ENCODE measurements at regions not wholly inside any gene's neighbourhood (a gene's known extent, or its start where the extent isn't known, plus 50 kb on each side); places are given as distances from the start of the nearest gene placed in this dataset.
A peak's percentile ranks its signal among the peaks of the same experiment; 100 is the strongest.

DNA sequence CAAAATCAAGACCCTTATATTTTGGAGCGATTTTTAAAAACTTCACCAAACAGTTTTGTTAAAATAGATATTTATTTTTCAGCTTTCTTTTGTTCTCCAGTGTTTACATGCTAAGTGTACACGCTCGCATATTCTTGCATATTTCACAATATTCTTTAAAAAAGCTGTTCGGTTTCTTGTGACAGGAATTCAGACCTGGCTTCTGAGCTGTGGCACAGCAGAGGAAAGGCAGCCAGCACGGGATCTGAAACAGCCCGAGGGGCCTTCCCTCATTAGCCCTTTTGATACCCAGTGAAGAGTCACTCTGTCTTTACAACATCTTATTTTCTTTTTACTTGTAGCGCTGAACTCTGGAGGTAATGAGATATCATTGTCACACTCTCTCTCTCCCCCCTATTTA, 234.0 kb downstream of the B3GLCT start:
- Histone ChIP-seq H3K4me3 (no peak overlapping the region), H3K27ac (peak overlapping the region; percentile 29 to 68), H3K27me3 (no peaks in the 10 kb centered on the region), H3K9me3 (no peaks in the 10 kb centered on the region), H3K36me3 (no peaks in the 10 kb centered on the region), H3K4me1 (no peaks in the 10 kb centered on the region)
- intact Hi-C loops (cut with DNase I; ENCODE audit: low total_unique reads) = no loop called here
- TF ChIP-seq POLR2AphosphoS5 (IDR thresholded peaks at IDR 0.05) (no peak), POLR2A (IDR thresholded peaks at IDR 0.05) (no peak)
- TF ChIP-seq, protein P1, sequence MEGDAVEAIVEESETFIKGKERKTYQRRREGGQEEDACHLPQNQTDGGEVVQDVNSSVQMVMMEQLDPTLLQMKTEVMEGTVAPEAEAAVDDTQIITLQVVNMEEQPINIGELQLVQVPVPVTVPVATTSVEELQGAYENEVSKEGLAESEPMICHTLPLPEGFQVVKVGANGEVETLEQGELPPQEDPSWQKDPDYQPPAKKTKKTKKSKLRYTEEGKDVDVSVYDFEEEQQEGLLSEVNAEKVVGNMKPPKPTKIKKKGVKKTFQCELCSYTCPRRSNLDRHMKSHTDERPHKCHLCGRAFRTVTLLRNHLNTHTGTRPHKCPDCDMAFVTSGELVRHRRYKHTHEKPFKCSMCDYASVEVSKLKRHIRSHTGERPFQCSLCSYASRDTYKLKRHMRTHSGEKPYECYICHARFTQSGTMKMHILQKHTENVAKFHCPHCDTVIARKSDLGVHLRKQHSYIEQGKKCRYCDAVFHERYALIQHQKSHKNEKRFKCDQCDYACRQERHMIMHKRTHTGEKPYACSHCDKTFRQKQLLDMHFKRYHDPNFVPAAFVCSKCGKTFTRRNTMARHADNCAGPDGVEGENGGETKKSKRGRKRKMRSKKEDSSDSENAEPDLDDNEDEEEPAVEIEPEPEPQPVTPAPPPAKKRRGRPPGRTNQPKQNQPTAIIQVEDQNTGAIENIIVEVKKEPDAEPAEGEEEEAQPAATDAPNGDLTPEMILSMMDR (IDR thresholded peaks at IDR 0.05) = no peak
- no peak for DNase-seq (ENCODE audit: low spot score in 2 of 2)

DNA sequence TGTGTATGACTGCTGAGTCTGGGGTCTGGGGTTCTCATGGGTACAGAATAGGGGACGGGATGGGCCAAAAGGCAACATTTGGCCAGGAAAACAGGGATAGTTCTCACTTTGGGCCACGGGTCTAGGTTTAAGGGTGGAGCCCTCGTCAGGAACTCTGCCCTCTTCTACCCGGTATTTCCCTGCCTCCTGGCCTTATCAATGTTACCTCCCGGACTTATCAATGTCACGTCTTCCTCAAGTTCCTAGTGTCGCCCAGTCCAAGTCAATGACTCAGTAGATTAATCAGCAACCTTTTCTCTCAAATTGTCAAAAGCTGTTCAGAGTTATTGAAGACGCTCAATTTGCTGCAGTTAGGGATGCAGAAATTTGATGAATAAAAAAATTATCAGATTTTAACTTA, 234.8 kb downstream of the B3GLCT start:
- TF ChIP-seq, protein P1 (IDR thresholded peaks at IDR 0.05) = no peak
- no peak for TF ChIP-seq POLR2A (IDR thresholded peaks at IDR 0.05)
- no peak for TF ChIP-seq POLR2AphosphoS5 (IDR thresholded peaks at IDR 0.05)
- H3K27ac ChIP-seq = peak overlapping the region in 1 of 2 donors; percentile 43
- H3K4me3 ChIP-seq = no peak overlapping the region
- intact Hi-C loops (cut with DNase I; ENCODE audit: low total_unique reads) = no loop called here
- no peaks in the 10 kb centered on the region for H3K9me3 ChIP-seq
- H3K4me1 ChIP-seq = no peaks in the 10 kb centered on the region
- no peak for DNase-seq (ENCODE audit: low spot score in 2 of 2)
- no peaks in the 10 kb centered on the region for H3K36me3 ChIP-seq
- H3K27me3 ChIP-seq = no peaks in the 10 kb centered on the region

DNA sequence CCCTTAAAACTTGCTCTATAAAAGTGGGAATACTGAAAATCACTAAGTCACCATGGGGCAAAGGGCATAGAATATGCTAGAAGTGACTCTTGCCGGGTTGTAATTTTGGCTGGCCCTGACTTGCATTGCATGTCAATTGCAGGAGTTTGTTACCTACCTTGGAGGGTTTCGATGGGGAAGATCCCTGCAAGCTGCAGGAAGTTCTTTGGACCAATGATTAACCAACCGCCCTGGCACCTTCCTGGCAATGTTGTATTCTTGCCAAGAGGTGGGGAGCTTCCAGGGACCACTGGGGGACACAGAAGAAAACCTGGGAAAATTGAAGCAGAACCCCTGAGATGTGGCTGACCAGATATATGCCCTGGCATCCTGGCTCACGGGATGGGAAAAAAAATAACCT, 235.8 kb downstream of the B3GLCT start:
- Histone ChIP-seq H3K27ac (no peak overlapping the region), H3K4me3 (no peak overlapping the region), H3K4me1 (no peaks in the 10 kb centered on the region), H3K27me3 (no peaks in the 10 kb centered on the region), H3K9me3 (no peaks in the 10 kb centered on the region), H3K36me3 (no peaks in the 10 kb centered on the region)
- TF ChIP-seq, protein P1 (IDR thresholded peaks at IDR 0.05) = no peak
- TF ChIP-seq POLR2AphosphoS5 (IDR thresholded peaks at IDR 0.05) (no peak), POLR2A (IDR thresholded peaks at IDR 0.05) (no peak)
- intact Hi-C loops (cut with DNase I; ENCODE audit: low total_unique reads) = no loop called here
- DNase-seq (ENCODE audit: low spot score in 2 of 2) = no peak

DNA sequence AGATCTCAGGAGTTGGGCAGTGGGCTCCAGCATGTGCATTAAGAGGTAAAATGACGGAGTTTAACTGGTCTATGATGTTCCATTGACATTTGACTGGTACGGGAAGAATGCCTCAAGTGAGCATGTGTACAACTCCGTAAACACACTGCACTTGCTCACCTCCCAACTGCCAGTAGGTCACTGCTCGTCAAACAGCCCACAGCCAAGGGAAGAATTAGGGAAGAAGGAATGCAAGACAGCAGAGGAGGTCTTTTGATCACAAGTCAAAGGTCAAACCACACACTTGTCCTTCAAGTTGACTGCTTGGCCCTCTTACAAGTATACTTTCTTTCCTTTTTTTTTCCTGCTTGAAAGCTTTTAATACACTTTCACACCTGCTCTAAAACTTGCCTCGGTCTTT, 236.7 kb downstream of the B3GLCT start:
- no peak overlapping the region for H3K4me3 ChIP-seq
- DNase-seq (ENCODE audit: low spot score in 2 of 2) = no peak
- H3K36me3 ChIP-seq = no peaks in the 10 kb centered on the region
- no peaks in the 10 kb centered on the region for H3K27me3 ChIP-seq
- no peaks in the 10 kb centered on the region for H3K9me3 ChIP-seq
- no peaks in the 10 kb centered on the region for H3K4me1 ChIP-seq
- TF ChIP-seq POLR2A (IDR thresholded peaks at IDR 0.05) (no peak), POLR2AphosphoS5 (IDR thresholded peaks at IDR 0.05) (no peak)
- TF ChIP-seq, protein P1 (IDR thresholded peaks at IDR 0.05) = no peak
- no peak overlapping the region for H3K27ac ChIP-seq
- intact Hi-C loops (cut with DNase I; ENCODE audit: low total_unique reads) = no loop called here

DNA sequence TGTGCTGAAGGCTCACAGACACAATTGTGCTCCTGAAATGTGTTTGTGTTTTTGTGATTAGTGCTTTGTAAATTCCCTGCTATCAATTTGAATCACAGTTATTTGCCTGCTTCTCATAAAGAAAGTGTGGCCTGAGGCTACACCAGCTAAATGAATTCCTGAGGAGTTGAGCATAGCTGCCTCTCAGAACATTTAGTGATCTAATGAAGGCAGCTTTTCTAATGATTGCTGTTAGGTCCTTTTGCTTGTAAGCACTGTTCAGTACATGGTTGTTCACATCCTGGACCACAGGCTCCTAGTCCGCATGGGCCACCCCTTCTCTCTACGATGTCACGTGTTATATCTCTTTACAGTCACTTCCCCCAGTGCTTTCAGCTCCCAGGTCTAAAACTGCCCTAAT, 238.2 kb downstream of the B3GLCT start:
- TF ChIP-seq POLR2AphosphoS5 (IDR thresholded peaks at IDR 0.05) (no peak), POLR2A (IDR thresholded peaks at IDR 0.05) (no peak)
- TF ChIP-seq, protein P1 (IDR thresholded peaks at IDR 0.05) = no peak
- H3K4me3 ChIP-seq = no peak overlapping the region
- no peaks in the 10 kb centered on the region for H3K36me3 ChIP-seq
- intact Hi-C loops (cut with DNase I; ENCODE audit: low total_unique reads) = no loop called here
- no peak overlapping the region for H3K27ac ChIP-seq
- DNase-seq (ENCODE audit: low spot score in 2 of 2) = no peak
- no peaks in the 10 kb centered on the region for H3K9me3 ChIP-seq
- H3K4me1 ChIP-seq = no peaks in the 10 kb centered on the region
- H3K27me3 ChIP-seq = no peaks in the 10 kb centered on the region

All from breast epithelium (tissue), 4 donors.